ENCODE measurements at regions not wholly inside any gene's neighbourhood (a gene's known extent, or its start where the extent isn't known, plus 50 kb on each side); places are given as distances from the start of the nearest gene placed in this dataset.

DNA sequence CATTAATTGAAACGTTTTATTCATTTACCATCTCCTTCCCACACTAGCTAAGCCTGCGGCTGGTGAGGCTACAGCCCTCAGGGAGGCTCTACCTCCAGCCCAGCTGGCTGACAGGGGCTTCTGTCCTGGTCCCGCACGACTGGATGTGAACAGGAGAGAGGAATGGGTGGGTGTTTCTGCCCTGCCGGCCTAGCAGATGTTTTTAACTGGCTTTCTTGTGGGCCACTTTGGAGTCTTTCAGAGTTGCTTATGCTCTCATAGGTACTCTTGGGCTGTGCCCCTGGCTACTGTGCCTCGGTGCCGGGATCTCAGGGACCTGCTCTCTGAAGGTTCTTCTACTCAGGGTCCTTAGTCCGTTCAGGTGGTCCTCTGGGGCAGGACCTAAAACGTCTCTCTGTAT is 184.3 kb upstream of the TWIST2 start:
- Histone ChIP-seq H3K4me1 (ENCODE audit: control insufficient read depth in 1 of 2, insufficient read depth in 2 of 2, low read length in 2 of 2) (no peaks in the 10 kb centered on the region), H3K27me3 (ENCODE audit: control insufficient read depth in 2 of 2, insufficient read depth in 2 of 2, low read length in 2 of 2) (peaks cover 2 to 3% of the 10 kb centered on the region in 2 donors), H3K27ac (ENCODE audit: low read depth in 1 of 2, low read length in 2 of 2) (no peak overlapping the region), H3K9me3 (replicated peaks in 1 of 2; ENCODE audit: control insufficient read depth in 1 of 2, insufficient read depth in 1 of 2, low read length in 2 of 2) (peaks cover 6 to 15% of the 10 kb centered on the region in 2 donors), H2AFZ (ENCODE audit: insufficient read depth, low read depth, low read length, poor library complexity, severe bottlenecking) (no peak overlapping the region), H3K36me3 (replicated peaks in 1 of 2; ENCODE audit: control insufficient read depth in 1 of 2, insufficient read depth in 2 of 2, low read length in 2 of 2) (no peaks in the 10 kb centered on the region), H3K9ac (ENCODE audit: insufficient read depth, low read length, poor library complexity, severe bottlenecking) (no peak overlapping the region), H3K4me2 (replicated peaks; ENCODE audit: extremely low read depth, low read length, poor library complexity, severe bottlenecking) (no peak overlapping the region), H4K20me1 (ENCODE audit: insufficient read depth, low read length) (no peaks in the 10 kb centered on the region), H3K79me2 (ENCODE audit: insufficient read depth, low read length) (no peaks in the 10 kb centered on the region), H3K4me3 (replicated peaks in 1 of 3; ENCODE audit: low read depth in 2 of 3, low read length in 3 of 3) (no peak overlapping the region)
- Mint-ChIP-seq H3K4me1 (no peaks in the 10 kb centered on the region), H3K4me3 (no peak overlapping the region), H3K36me3 (no peaks in the 10 kb centered on the region), H3K27me3 (ENCODE audit: low read depth in 3 of 3) (peaks cover 1 to 4% (median 2%) of the 10 kb centered on the region in 3 donors), H3K27ac (no peak overlapping the region), H3K9me3 (peaks cover 7 to 28% (median 17%) of the 10 kb centered on the region in 7 donors)
- TF ChIP-seq, protein P1, sequence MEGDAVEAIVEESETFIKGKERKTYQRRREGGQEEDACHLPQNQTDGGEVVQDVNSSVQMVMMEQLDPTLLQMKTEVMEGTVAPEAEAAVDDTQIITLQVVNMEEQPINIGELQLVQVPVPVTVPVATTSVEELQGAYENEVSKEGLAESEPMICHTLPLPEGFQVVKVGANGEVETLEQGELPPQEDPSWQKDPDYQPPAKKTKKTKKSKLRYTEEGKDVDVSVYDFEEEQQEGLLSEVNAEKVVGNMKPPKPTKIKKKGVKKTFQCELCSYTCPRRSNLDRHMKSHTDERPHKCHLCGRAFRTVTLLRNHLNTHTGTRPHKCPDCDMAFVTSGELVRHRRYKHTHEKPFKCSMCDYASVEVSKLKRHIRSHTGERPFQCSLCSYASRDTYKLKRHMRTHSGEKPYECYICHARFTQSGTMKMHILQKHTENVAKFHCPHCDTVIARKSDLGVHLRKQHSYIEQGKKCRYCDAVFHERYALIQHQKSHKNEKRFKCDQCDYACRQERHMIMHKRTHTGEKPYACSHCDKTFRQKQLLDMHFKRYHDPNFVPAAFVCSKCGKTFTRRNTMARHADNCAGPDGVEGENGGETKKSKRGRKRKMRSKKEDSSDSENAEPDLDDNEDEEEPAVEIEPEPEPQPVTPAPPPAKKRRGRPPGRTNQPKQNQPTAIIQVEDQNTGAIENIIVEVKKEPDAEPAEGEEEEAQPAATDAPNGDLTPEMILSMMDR (IDR thresholded peaks at IDR 0.05): no peak
- 91% methylated on average over 5 of the region's 9 CpGs for WGBS (ENCODE audit: insufficient coverage)
- DNase-seq: no peak
- intact Hi-C loops (cut with micrococcal nuclease): no loop called here

DNA sequence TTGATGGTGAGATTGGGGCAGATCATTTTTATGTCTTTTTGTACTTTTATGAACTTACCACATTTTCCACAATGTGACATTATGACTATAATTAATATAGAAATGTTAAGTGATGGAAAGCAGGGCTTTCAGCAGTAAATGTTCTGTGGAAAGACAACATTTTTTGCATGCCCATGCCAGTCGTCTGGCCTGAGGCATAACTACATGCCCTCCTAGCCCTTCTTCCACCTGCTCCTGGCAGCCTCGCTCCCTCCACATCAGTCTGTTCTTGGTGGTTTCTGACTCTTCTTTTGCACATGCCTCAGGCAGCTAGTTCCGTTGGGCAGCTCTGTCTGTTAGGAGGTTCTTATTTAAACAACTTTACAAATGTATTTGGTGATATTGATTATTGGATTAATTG is 182.0 kb upstream of the TWIST2 start:
- 100% methylated on average over 1 of the region's 3 CpGs for WGBS (ENCODE audit: insufficient coverage)
- Histone ChIP-seq H4K20me1 (ENCODE audit: insufficient read depth, low read length) (no peaks in the 10 kb centered on the region), H3K4me2 (replicated peaks; ENCODE audit: extremely low read depth, low read length, poor library complexity, severe bottlenecking) (no peak overlapping the region), H3K9me3 (replicated peaks in 1 of 2; ENCODE audit: control insufficient read depth in 1 of 2, insufficient read depth in 1 of 2, low read length in 2 of 2) (peaks cover 10 to 15% of the 10 kb centered on the region in 2 donors), H3K27ac (ENCODE audit: low read depth in 1 of 2, low read length in 2 of 2) (no peak overlapping the region), H3K27me3 (ENCODE audit: control insufficient read depth in 2 of 2, insufficient read depth in 2 of 2, low read length in 2 of 2) (peaks cover 2 to 3% of the 10 kb centered on the region in 2 donors), H3K9ac (ENCODE audit: insufficient read depth, low read length, poor library complexity, severe bottlenecking) (no peak overlapping the region), H3K4me1 (ENCODE audit: control insufficient read depth in 1 of 2, insufficient read depth in 2 of 2, low read length in 2 of 2) (no peaks in the 10 kb centered on the region), H2AFZ (ENCODE audit: insufficient read depth, low read depth, low read length, poor library complexity, severe bottlenecking) (no peak overlapping the region), H3K79me2 (ENCODE audit: insufficient read depth, low read length) (no peaks in the 10 kb centered on the region), H3K4me3 (replicated peaks in 1 of 3; ENCODE audit: low read depth in 2 of 3, low read length in 3 of 3) (no peak overlapping the region), H3K36me3 (replicated peaks in 1 of 2; ENCODE audit: control insufficient read depth in 1 of 2, insufficient read depth in 2 of 2, low read length in 2 of 2) (no peaks in the 10 kb centered on the region)
- H3K4me1 Mint-ChIP-seq: no peaks in the 10 kb centered on the region
- H3K27me3 Mint-ChIP-seq (ENCODE audit: low read depth in 3 of 3): peaks cover 1 to 7% (median 2%) of the 10 kb centered on the region in 3 donors
- DNase-seq: no peak
- no peaks in the 10 kb centered on the region for H3K36me3 Mint-ChIP-seq
- TF ChIP-seq, protein P1 (IDR thresholded peaks at IDR 0.05): no peak
- no peak overlapping the region for H3K4me3 Mint-ChIP-seq
- intact Hi-C loops (cut with micrococcal nuclease): no loop called here
- no peak overlapping the region for H3K27ac Mint-ChIP-seq
- peaks cover 9 to 31% (median 23%) of the 10 kb centered on the region in 7 donors for H3K9me3 Mint-ChIP-seq

Data from CD14-positive monocyte (primary cell).